ENCODE measurements at regions not wholly inside any gene's neighbourhood (a gene's known extent, or its start where the extent isn't known, plus 50 kb on each side); places are given as distances from the start of the nearest gene placed in this dataset.

GRCh38 chr2:66696374-66696773, 261.4 kb downstream of the MEIS1 start:
- FAIRE-seq, result no peak
- no peak for DNase-seq (ENCODE audit: insufficient read length, low spot score)
- TF ChIP-seq POLR2A (IDR thresholded peaks at IDR 0.05; ENCODE audit: low read depth, low read length), result no peak

- DNase-seq (ENCODE audit: insufficient read length, low spot score) (no peak), FAIRE-seq (no peak)
- TF ChIP-seq POLR2A (IDR thresholded peaks at IDR 0.05; ENCODE audit: low read depth, low read length), result no peak
These were observed 262.0 kb downstream of the MEIS1 start for GRCh38 chr2:66696886-66697285.

GRCh38 chr2:66697366-66697765, 262.4 kb downstream of the MEIS1 start:
- FAIRE-seq (no peak), DNase-seq (ENCODE audit: insufficient read length, low spot score) (no peak)

GRCh38 chr2:66698091-66698490, 263.2 kb downstream of the MEIS1 start:
- FAIRE-seq (no peak), DNase-seq (ENCODE audit: insufficient read length, low spot score) (no peak)
- TF ChIP-seq POLR2A (IDR thresholded peaks at IDR 0.05; ENCODE audit: low read depth, low read length), result no peak

More at GRCh38 chr2:66697366-66697765, 262.4 kb downstream of the MEIS1 start:
- TF ChIP-seq POLR2A (IDR thresholded peaks at IDR 0.05; ENCODE audit: low read depth, low read length), result no peak

GRCh38 chr2:66698576-66699239, 263.8 kb downstream of the MEIS1 start:
- DNase-seq (ENCODE audit: insufficient read length, low spot score) (no peak), FAIRE-seq (no peak)
- no peak for TF ChIP-seq POLR2A (IDR thresholded peaks at IDR 0.05; ENCODE audit: low read depth, low read length)

- FAIRE-seq (no peak), DNase-seq (ENCODE audit: insufficient read length, low spot score) (no peak)
- TF ChIP-seq POLR2A (IDR thresholded peaks at IDR 0.05; ENCODE audit: low read depth, low read length), result no peak
These were observed 264.5 kb downstream of the MEIS1 start for GRCh38 chr2:66699416-66699792.

- no peak for TF ChIP-seq POLR2A (IDR thresholded peaks at IDR 0.05; ENCODE audit: low read depth, low read length)
- no peak for DNase-seq (ENCODE audit: insufficient read length, low spot score)
- no peak for FAIRE-seq
These were observed 265.1 kb downstream of the MEIS1 start for GRCh38 chr2:66699793-66700676.

- DNase-seq (ENCODE audit: insufficient read length, low spot score), result no peak
- FAIRE-seq, result no peak
- TF ChIP-seq POLR2A (IDR thresholded peaks at IDR 0.05; ENCODE audit: low read depth, low read length), result no peak
These were observed 265.7 kb downstream of the MEIS1 start for GRCh38 chr2:66700677-66701066.

GRCh38 chr2:66701251-66701650, 266.3 kb downstream of the MEIS1 start:
- no peak for TF ChIP-seq POLR2A (IDR thresholded peaks at IDR 0.05; ENCODE audit: low read depth, low read length)
- no peak for DNase-seq (ENCODE audit: insufficient read length, low spot score)
- no peak for FAIRE-seq

GRCh38 chr2:66701656-66702055, 266.7 kb downstream of the MEIS1 start:
- TF ChIP-seq POLR2A (IDR thresholded peaks at IDR 0.05; ENCODE audit: low read depth, low read length), result no peak
- FAIRE-seq (no peak), DNase-seq (ENCODE audit: insufficient read length, low spot score) (no peak)

GRCh38 chr2:66702301-66702700, 267.4 kb downstream of the MEIS1 start:
- no peak for TF ChIP-seq POLR2A (IDR thresholded peaks at IDR 0.05; ENCODE audit: low read depth, low read length)
- DNase-seq (ENCODE audit: insufficient read length, low spot score), result no peak
- no peak for FAIRE-seq

GRCh38 chr2:66704786-66705185, 269.9 kb downstream of the MEIS1 start:
- FAIRE-seq (no peak), DNase-seq (ENCODE audit: insufficient read length, low spot score) (no peak)
- TF ChIP-seq POLR2A (IDR thresholded peaks at IDR 0.05; ENCODE audit: low read depth, low read length), result no peak

GRCh38 chr2:66714610-66715009, 279.7 kb downstream of the MEIS1 start:
- no peak for TF ChIP-seq POLR2A (IDR thresholded peaks at IDR 0.05; ENCODE audit: low read depth, low read length)
- DNase-seq (ENCODE audit: insufficient read length, low spot score) (no peak), FAIRE-seq (no peak)

- TF ChIP-seq POLR2A (IDR thresholded peaks at IDR 0.05; ENCODE audit: low read depth, low read length), result no peak
These were observed 282.4 kb downstream of the MEIS1 start for GRCh38 chr2:66717218-66717905.

More at GRCh38 chr2:66717218-66717905, 282.4 kb downstream of the MEIS1 start:
- DNase-seq (ENCODE audit: insufficient read length, low spot score), result no peak
- FAIRE-seq, result no peak

Measured in H54 (cell line).